D341Med (cell line): ENCODE measurements at regions not wholly inside any gene's neighbourhood (a gene's known extent, or its start where the extent isn't known, plus 50 kb on each side); places are given as distances from the start of the nearest gene placed in this dataset.
A peak's percentile ranks its signal among the peaks of the same experiment; 100 is the strongest.
"Not testable (repeated sequence)": the region's sequence is repeated elsewhere in the genome, so short reads cannot be mapped to it uniquely, and the experiment has no call there.

Experiments used
- DNase-seq: peaks from one replicate; pipeline ENCODE4 v3.0.0; 2012; ENCODE audit warnings: low spot score

DNA sequence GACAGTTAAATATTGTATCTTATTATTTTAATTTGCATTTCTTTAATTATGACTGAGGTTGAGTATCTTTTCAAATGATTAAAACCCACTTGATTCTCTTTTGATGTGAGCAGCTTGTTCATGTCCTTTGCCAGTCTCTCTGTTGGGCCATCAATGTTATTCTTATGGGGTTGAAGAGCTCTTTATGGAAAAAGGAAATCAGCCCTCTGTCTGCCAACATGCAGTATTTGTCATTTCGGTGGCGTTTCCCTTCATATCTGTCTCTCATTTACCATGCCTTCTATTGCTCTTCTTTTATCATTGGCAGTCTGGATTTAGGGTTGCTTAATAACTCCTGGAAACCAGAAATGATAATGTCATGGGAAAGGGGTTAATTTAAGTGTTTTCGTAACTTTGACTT is 340.7 kb upstream of the DNAJC19 start:
- DNase-seq: no peak

GRCh38 chr3:181329024-181329423 is 339.5 kb upstream of the DNAJC19 start:
- DNase-seq: no peak

- no peak for DNase-seq
Measured at GRCh38 chr3:181328346-181328745, 338.8 kb upstream of the DNAJC19 start.

GRCh38 chr3:181327349-181327748 is 337.8 kb upstream of the DNAJC19 start:
- no peak for DNase-seq

GRCh38 chr3:181326637-181327223 is 337.2 kb upstream of the DNAJC19 start:
- DNase-seq: peak; percentile 44

GRCh38 chr3:181324516-181324915 is 335.0 kb upstream of the DNAJC19 start:
- DNase-seq: not testable (repeated sequence)

DNA sequence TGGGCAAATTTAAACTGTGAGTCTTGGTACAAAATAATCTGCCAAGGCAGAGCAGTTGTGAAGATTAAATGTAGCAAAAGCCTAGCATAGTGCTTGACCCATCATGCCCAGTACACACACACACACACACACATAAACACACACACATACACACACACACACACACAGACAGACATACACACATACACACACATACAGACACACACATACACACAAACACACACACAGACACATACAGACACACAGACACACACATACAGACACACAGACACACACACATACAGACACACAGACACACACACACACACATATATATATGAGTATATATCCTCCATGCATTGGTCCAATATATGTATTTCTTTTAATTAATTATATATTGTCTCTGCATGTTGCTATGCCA is 328.8 kb upstream of the DNAJC19 start:
- DNase-seq: no peak

- no peak for DNase-seq
Measured at GRCh38 chr3:181317508-181317907, 328.0 kb upstream of the DNAJC19 start.

DNA sequence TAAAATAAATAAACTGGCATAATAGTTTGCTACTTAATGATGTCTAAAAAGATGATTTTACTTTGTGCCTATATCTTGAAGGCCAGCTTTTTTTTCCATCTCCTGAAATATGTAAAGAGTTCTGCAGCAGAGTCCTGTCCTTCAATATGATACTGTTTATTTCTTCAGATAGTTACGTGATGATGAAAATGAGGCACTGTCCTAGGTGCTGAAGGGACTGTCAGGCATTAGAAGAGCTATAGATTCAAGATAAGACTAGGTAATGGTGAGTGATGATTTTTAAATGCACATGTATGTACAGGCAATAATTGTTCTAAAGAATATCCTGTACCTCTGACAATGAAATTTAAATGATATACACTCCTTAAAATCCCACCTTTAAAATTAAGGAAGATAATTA is 326.9 kb upstream of the DNAJC19 start:
- DNase-seq: no peak

DNA sequence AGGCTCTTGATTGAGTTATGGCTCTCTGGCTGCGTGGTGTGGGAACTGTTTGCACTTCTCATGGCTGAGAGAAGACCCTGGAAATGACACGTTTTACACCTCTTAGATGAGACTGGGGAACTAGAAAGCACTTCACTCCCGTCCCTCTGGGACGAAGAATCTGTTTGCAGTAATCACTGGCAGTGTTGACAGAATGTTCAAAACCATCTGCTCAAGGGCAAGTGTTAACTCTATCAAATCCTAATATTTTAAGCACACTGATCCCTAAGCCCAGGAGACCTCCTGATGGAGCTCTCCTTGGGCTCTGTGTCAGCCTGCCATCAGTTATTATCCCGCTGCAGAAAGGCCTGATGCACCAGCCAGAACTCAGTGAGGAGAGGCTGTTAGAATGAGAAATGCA is 323.8 kb upstream of the DNAJC19 start:
- DNase-seq: peak; percentile 80

DNA sequence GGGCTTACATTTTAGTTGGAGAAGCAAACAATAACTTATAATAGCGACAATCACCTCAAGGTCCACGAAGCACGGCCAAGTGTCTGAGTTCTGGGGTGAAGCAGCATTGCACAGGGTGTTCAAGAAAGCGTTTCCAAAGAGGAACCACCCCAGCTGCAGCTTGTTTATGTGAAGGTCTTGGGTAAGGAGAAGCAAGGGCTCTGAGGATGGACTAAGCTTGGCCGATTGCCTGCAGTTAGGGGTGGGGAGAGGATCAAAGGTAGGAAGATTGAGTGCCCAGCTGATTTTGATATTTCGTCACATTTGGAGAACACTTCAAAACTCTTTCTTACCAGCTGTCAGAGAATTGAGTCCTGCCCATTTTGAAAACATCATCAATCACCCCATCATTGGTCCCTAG is 321.6 kb upstream of the DNAJC19 start:
- DNase-seq: no peak

DNA sequence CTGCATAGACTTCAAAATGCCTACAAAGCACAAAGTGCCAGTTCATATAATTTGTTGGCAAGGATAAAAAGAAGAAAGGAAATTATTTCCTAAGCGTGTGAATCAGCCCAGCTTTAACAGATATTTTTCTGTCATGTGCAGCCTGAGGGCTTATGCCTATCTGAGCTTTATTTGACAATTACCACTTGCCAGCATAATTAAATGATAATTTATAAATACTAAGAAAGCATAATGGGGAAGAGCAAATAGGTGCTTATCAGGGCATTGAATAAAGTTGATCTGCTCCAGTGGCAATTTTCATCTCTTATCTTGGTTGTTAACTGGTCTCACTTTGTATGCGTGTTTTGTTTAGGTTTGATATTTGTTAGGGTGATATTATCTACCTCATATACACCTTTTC is 313.4 kb upstream of the DNAJC19 start:
- DNase-seq: no peak

- no peak for DNase-seq
Measured at GRCh38 chr3:181300033-181300432, 310.5 kb upstream of the DNAJC19 start.

DNA sequence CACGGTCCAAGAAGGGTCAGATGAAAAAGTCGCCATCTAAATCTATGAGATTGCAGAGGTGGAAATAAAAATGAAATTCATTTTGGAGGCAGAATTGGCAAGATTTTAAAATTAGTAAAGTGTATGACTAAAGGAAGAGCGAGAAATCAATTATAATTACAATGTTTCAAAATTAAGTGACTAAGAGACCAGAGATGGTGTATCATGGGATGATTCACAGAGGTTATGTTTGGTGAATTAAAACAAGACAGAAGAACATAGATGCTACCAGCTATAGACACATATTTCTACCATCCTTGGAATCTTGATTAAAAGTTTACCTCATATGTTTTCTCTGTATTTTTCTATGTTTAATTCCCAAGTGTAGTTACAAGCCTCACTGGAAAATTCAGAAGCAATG is 308.9 kb upstream of the DNAJC19 start:
- no peak for DNase-seq

DNA sequence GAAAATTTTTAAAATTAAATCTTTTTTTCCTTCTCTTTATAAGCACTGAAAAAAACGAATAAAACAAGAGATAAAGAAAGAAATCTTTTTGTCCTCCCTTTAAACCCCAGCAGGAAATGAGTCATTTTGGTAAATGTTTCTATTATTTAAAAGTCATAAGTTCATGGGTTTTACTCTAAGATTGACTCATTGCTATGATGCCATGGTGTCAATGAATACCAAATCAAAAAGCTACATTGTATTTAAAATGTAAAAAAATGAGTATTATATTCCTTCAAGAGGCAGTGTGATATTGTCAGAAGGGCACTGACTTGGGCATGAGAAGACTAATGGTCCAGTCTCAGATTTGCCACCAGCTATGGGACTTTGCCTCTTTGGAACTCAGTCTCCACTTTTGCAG is 303.4 kb upstream of the DNAJC19 start:
- DNase-seq: no peak

DNA sequence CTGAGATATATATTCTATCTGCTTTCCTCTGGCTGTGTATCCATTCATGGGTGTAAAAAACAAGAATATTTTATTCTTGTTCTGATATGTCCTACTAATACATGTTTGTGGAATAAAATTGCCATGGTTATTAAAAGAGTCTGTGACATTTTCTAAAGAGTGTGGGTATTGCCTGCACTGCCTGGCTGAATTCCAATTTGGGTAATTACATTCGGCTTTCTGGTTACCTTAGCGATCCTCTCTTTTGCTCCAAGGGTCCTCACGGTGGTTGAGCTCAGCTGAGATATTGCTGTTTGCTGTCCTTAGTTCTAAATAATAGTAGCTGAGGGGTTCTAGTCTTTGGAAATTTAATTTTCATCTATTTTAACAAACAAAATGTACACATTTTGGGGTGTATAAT is 301.4 kb upstream of the DNAJC19 start:
- no peak for DNase-seq

- DNase-seq: no peak
Measured at GRCh38 chr3:181289306-181289705, 299.8 kb upstream of the DNAJC19 start.

- DNase-seq: no peak
Measured at GRCh38 chr3:181288145-181288544, 298.6 kb upstream of the DNAJC19 start.

DNA sequence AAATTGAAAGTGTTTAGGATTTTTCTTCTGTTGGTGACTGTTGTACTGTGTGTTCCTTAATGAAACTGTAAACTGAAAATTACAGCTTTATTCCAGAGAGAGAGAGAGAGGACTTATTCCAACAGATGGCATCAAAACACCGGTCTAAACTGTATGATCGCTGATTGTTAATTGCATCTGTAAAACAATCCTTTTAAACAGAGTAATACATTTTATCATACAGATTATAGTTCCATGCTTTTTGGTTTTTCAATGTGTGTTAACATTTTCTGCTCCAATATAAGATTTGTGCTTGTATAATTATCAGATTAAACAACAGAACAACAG is 289.7 kb upstream of the DNAJC19 start:
- DNase-seq: no peak

- DNase-seq: no peak
Measured at GRCh38 chr3:181278468-181279238, 289.1 kb upstream of the DNAJC19 start.

- no peak for DNase-seq
Measured at GRCh38 chr3:181276358-181276896, 286.9 kb upstream of the DNAJC19 start.

DNA sequence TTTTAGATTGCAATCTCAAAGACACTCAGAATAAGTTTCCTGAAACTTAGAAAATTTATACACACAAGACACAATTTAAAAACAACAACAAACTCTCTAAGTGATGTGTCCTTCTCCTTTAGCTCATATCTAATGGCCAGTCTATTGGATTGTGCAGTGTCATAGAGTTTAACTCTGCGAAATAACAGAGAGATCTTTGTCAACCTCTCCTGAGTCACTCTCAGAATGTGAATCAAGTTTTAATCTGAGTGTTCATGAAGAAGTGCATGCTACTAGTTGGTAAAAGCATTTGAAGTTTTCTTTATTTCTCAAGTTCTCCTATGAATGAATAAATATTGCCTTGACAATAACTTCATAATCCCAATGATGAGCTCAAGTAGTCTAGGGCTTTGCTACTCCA is 284.5 kb upstream of the DNAJC19 start:
- DNase-seq: no peak

DNA sequence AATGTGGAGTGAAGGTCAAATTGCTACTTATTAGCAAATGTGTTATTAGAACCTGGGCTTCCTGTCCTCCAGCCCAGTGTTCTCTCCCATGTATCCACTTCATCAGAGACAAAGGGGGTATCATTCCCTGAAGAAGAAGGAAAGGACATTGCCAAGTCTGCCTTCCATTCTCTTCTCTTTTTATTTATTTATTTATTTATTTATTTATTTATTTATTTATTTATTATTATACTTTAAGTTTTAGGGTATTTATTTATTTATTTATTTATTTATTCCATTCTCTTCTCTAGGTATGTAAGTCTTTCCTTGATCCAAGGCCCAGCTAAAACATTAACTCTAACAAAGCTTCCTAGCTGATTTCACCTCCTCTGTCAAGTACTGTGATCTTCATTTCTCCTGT is 277.8 kb upstream of the DNAJC19 start:
- no peak for DNase-seq

DNA sequence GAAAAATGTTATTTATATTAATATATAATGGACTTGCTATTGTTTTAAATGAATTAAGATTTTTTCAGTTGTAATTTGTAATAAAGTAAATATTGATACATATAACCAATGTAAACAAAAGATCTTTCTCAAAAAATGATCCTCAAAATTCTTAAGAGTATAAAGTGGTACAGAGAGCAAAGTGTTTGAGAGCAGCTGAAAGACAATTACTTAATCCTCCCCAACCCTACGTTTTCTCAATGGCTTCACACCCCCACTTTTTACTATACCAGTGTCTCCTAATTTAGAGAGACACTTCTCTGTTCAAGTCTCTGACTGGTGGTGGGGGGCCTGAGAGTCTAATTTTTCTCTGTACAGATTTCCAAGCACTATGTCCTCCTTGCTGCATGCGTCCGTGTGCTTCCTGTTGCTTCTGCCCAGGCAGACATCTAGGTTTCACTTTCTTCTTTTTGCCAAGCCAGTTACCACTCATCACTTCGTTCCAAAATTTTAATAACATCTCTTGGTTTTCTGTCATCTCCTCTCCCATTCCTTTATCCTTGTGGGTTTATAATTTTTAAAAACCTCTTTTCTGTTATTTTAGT is 276.3 kb upstream of the DNAJC19 start:
- no peak for DNase-seq
